ENCODE measurements at regions not wholly inside any gene's neighbourhood (a gene's known extent, or its start where the extent isn't known, plus 50 kb on each side); places are given as distances from the start of the nearest gene placed in this dataset.

DNA sequence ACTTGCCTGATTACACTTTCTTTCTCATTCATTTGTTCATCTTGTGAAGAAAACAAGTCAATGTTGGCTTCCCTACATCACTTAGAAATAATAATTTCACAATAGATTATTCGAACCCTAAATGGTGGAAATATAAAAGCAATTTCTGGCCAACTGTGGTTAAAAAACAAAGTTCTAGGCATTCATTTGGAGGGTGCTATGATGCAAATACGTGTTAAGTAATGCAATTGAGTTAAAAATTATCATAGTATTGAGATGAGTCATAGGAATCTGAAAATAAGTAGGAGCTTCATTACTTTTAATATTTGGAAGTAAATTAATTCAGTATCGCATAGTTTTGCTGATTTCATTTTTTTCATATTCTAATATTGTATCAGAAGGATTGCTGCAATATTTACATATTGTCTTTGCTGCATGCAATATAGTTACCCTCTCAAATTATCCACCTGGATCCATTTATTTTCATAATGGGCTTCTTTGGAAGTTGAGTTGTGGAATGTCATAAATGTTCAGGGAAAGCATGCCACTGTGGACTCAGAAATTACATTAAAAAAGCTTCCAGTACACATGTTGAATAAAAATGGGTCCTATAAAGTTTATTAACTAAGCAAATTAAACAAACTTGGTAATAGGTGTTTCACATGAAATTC is 647.7 kb upstream of the WWC1 start (continued):
- no peak for TF ChIP-seq EZH2 (IDR thresholded peaks at IDR 0.05; ENCODE audit: borderline replicate concordance, control insufficient read depth, low read depth, low read length)
- no peak for TF ChIP-seq MEF2B (IDR thresholded peaks at IDR 0.05; ENCODE audit: partially characterized antibody, poor library complexity, severe bottlenecking)

DNA sequence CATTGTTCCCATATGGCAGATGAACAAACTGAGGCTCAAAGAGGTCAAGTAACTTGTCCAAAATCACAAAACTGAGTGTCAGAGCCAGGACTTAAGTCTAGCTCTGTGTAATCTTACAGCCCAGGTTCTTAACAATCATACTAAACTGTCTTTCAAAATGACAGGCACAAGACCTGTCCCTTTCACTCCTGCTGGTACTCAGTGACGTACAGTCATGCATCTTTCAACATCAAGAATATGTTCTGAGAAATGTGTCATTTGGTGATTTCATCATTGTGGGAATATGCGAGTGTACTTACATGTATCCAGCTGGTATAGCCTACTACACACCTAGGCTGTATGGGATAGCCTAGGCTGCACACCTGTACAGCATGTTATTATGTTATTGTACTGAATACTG is 646.8 kb upstream of the WWC1 start:
- ChIA-PET CTCF (no interaction called here), POLR2A (no interaction called here), SMC1A (ENCODE audit: uncharacterized antibody, unreplicated experiment) (interaction anchor here (0.8 kb wide), 1 partner anchor 317 kb away, joined by 3 read pairs; no protein-coding TSS in a partner anchor), RAD21 (ENCODE audit: unreplicated experiment) (no interaction called here)
- Histone ChIP-seq H3K4me3 (no peak overlapping the region), H3K4me1 (ENCODE audit: control insufficient read depth, insufficient read depth, low read length) (no peaks in the 10 kb centered on the region), H3K27me3 (replicated peaks in 1 of 2; ENCODE audit: control insufficient read depth in 2 of 2, insufficient read depth in 2 of 2, low read length in 1 of 2) (peaks cover 0 to 1% of the 10 kb centered on the region in 2 experiments; a peak in 1 of 4 replicates), H3K4me2 (ENCODE audit: control insufficient read depth, insufficient read depth) (no peak overlapping the region), H3K79me2 (ENCODE audit: control insufficient read depth, insufficient read depth, low read length) (no peaks in the 10 kb centered on the region), H4K20me1 (ENCODE audit: control insufficient read depth, insufficient read depth) (no peaks in the 10 kb centered on the region), H3K9ac (ENCODE audit: control insufficient read depth, insufficient read depth, low read length) (no peak overlapping the region), H3K9me3 (replicated peaks; ENCODE audit: control insufficient read depth, insufficient read depth, low read length) (no peaks in the 10 kb centered on the region), H3K36me3 (ENCODE audit: control insufficient read depth in 2 of 2, insufficient read depth in 2 of 2, low read length in 1 of 2) (no peaks in the 10 kb centered on the region), H3K27ac (ENCODE audit: control insufficient read depth, insufficient read depth) (no peak overlapping the region), H2AFZ (ENCODE audit: control insufficient read depth, low read depth, low read length) (no peak overlapping the region)
- in situ Hi-C loops (cut with MboI), result no loop called here
- FAIRE-seq (no peak), ATAC-seq (no peak), DNase-seq (ENCODE audit: low read depth, low spot score) (no peak)
- 28% methylated on average over 2 of the region's 2 CpGs for WGBS (ENCODE audit: insufficient coverage, insufficient replicate concordance, low lambda C conversion rate, missing lambda C conversion rate)
- BruUV-seq (replicated peaks), result no TSS peak
- intact Hi-C loops (cut with micrococcal nuclease; ENCODE audit: unreplicated experiment), result no loop called here
- no peak for TF ChIP-seq NFYA (IDR thresholded peaks at IDR 0.05; ENCODE audit: borderline replicate concordance, low read depth, low read length)
- TF ChIP-seq E2F8 (IDR thresholded peaks at IDR 0.05; ENCODE audit: low read depth, partially characterized antibody), result no peak
- no peak for TF ChIP-seq IKZF1 (conservative IDR thresholded peaks at IDR 0.05)
- no peak for TF ChIP-seq FOXM1 (IDR thresholded peaks at IDR 0.05; ENCODE audit: low read depth, low read length)
- no peak for TF ChIP-seq E4F1 (IDR thresholded peaks at IDR 0.05; ENCODE audit: borderline replicate concordance, partially characterized antibody)
- TF ChIP-seq GATAD2B (conservative IDR thresholded peaks at IDR 0.05; ENCODE audit: low read depth), result no peak
- TF ChIP-seq BACH1 (IDR thresholded peaks at IDR 0.05; ENCODE audit: borderline replicate concordance), result no peak
- TF ChIP-seq JUNB (IDR thresholded peaks at IDR 0.05), result no peak
- TF ChIP-seq TAF1 (IDR thresholded peaks at IDR 0.05; ENCODE audit: borderline replicate concordance, low read depth, low read length), result no peak
- no peak for TF ChIP-seq MTA2 (IDR thresholded peaks at IDR 0.05; ENCODE audit: low read depth)
- no peak for TF ChIP-seq NFYB (IDR thresholded peaks at IDR 0.05; ENCODE audit: insufficient read depth, low read depth, low read length)
- no peak for TF ChIP-seq PML (IDR thresholded peaks at IDR 0.05; ENCODE audit: low read length)
- TF ChIP-seq MXI1 (IDR thresholded peaks at IDR 0.05; ENCODE audit: low read depth, low read length), result no peak
- no peak for TF ChIP-seq RELB (IDR thresholded peaks at IDR 0.05; ENCODE audit: low read depth)

All from GM12878 (cell line).